ENCODE measurements at regions not wholly inside any gene's neighbourhood (a gene's known extent, or its start where the extent isn't known, plus 50 kb on each side); places are given as distances from the start of the nearest gene placed in this dataset.

GRCh38 chr9:129359916-129360536, 182.0 kb upstream of the IER5L start:
- DNase-seq (ENCODE audit: low read depth) = no peak

- DNase-seq (ENCODE audit: low read depth) = no peak
Measured at GRCh38 chr9:129359162-129359811, 181.2 kb upstream of the IER5L start.

DNA sequence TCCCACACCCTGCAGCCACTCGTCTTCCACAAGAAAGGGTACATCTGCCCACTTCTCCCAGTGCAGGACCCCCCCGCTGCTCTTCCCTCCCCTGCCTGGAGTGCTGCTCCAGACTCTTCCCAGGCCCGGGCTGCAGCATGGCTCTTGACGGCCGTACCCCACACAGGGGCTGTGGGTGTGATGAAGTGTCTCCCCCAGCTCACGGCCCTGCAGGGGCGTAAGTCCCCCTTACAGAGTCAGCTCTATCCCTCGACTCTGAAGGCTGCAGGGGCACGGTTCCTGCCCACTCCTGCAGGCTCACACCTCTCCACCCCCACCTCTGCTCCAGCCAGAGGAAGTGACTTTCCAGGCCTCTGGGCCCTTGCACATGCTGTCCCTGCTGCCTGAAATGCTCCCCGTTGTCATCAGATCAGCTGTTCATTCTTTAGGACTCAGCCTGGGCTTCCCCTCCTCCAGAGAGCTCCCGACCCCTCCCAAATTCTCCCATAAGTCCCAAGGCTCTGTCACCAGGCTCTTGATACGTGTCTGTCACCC, 180.6 kb upstream of the IER5L start:
- DNase-seq (ENCODE audit: low read depth) = no peak

DNA sequence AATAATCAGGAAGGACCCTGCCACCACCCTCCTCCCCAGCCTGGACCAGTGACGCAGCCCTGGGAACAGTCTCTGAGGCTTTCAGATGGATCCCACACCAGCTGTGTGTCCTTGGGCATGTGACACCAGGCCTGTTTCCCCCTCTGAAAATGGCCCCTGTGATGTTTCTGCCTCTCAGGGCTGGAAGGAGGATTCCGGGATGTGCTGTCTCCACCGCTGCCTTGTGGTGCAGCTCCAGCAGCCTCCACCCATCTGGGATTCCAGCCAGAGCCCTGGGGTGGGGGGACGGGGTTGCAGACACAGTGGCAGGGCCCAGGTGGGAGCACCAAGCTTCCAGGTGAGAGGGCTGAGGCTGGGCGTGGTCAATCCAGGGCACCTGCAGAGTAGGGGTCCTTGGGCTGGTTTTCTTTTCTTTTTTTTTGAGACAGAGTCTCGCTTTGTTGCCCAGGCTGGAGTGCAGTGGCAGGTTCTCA, 179.7 kb upstream of the IER5L start:
- DNase-seq (ENCODE audit: low read depth) = no peak

GRCh38 chr9:129356871-129357772, 179.1 kb upstream of the IER5L start:
- DNase-seq (ENCODE audit: low read depth) = no peak

GRCh38 chr9:129355631-129356030, 177.6 kb upstream of the IER5L start:
- no peak for DNase-seq (ENCODE audit: low read depth)

GRCh38 chr9:129354498-129354897, 176.4 kb upstream of the IER5L start:
- no peak for DNase-seq (ENCODE audit: low read depth)

GRCh38 chr9:129353697-129354336, 175.8 kb upstream of the IER5L start:
- no peak for DNase-seq (ENCODE audit: low read depth)

DNA sequence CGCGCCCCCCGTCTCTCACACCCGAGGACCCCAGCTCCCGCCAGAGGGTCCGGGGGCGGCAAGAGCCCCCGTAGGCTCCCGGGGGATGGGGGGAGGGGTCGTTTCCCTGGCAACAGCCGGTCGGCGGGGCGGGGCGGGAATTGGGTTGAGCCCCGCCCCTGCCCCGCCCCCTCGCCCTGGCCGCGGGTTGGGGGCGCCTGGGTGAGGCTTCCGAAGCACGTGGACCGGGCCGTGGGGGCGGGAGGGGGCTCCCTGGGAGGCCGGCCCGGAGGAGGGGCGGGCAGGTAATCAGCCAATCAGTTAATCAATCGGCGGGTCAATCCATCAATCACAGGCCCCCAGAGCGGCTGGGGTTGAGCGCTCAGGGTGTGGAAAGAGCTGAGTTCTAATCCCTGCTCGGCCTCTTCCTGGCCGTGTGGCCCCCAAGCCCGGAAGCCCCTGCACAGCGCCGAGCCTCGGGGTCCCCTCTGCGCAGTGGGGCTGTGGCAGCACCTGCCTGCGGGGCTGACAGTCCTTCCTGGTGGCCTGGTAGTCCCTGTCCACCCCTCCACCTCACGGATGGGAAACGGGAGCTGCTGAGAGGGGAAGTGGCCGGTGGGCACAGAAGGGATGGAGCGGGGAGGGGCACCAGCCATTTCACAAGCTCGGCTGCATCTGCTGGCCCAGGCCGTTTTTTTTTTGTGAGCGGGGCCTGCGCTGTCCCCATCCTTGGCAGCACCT, 174.2 kb upstream of the IER5L start:
- no peak for DNase-seq (ENCODE audit: low read depth)

DNA sequence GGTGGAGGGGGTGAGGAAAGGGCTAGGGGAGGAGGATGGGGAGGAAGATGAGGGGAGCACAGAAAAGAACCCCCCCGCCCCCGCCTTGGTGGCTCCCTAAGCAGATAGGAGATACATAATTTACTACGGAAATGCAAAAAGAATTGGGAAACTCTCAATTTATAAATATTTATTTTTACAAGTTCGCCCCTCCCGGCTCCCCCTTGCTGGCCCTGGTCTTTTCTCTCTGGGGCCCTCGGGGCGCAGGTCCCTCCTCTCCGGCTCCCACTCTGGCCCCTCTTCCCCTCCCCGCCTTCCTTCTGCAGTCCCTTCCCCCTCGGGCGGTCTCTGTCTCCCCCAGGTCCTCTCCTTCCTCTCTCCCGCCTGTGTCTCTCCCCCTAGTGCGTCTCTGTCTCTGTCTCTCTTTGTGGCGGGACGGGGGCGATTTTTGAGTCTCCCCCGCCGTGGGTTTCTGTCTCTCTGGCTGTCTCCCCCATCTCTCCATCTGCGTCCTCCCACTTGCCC, 173.6 kb upstream of the IER5L start:
- DNase-seq (ENCODE audit: low read depth) = no peak

GRCh38 chr9:129351058-129351641, 173.1 kb upstream of the IER5L start:
- no peak for DNase-seq (ENCODE audit: low read depth)

DNA sequence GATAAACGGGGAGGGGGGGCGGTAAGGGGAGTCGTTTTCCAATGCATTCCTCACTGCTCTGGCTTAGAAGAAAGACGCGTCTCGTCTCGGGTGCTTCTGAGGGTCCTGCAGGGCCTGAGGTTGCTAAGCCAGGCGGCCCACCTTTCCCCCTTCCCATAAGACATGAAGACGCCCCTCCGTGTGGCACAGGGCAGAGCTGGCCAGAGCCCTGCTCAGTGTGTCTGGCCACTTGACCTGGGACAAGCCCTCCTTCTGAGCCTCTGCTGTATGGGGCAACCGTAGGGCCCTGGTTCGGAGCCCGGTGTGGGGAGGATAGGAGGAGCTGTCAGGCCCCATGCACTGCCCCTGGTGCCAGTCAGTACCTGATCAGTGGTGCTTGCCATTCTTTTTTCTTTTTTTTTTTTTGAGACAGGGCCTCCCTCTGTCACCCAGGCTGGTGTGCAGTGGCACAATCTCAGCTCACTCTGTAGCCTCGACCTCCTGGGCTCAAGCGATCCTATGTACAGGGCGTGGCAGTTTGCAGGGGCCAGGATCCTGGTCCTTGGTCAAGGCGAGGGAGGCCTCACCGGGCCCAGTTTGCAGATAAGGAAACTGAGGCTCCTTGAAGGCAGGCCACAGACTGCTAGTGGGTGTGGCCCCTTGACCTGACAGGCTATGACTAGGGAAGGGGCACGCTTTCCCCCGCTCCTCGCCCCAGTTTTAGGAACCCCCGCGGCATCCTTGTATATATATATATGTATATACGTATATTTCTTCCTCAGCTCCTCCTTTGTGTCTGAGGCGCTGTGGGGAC, 172.3 kb upstream of the IER5L start:
- DNase-seq (ENCODE audit: low read depth) = no peak

DNA sequence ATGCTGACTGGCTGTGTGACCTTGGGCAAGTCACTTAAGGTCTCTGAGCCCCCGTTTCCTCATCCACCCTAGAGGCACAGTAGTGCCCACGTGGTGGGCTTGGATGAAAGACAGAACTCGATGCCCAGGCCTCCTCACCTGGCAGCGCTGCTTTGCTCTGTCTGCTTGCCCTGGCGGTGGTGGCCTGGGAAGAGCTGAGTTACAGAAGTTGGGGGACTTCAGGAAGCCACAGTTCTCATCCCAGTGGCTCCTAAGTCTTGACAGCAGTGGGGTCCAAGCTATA, 171.5 kb upstream of the IER5L start:
- DNase-seq (ENCODE audit: low read depth) = no peak

GRCh38 chr9:129348890-129349664, 171.0 kb upstream of the IER5L start:
- no peak for DNase-seq (ENCODE audit: low read depth)

GRCh38 chr9:129347316-129348120, 169.5 kb upstream of the IER5L start:
- DNase-seq (ENCODE audit: low read depth) = no peak

GRCh38 chr9:129346046-129346445, 168.0 kb upstream of the IER5L start:
- DNase-seq (ENCODE audit: low read depth) = no peak

- DNase-seq (ENCODE audit: low read depth) = no peak
Measured at GRCh38 chr9:129344641-129345495, 166.8 kb upstream of the IER5L start.
